Activated naive CD8-positive, alpha-beta T cell treated with anti-CD3 and anti-CD28 coated beads, Interleukin-2, amount 10 ng/mL, durations not matched to agents 7 days and 5 days (primary cell): ENCODE measurements at regions not wholly inside any gene's neighbourhood (a gene's known extent, or its start where the extent isn't known, plus 50 kb on each side); places are given as distances from the start of the nearest gene placed in this dataset.
"Not testable (repeated sequence)": the region's sequence is repeated elsewhere in the genome, so short reads cannot be mapped to it uniquely, and the experiment has no call there.

Source experiments
- ATAC-seq: fragments of 150-1000 bp; cut with Tn5 transposase; one replicate; pipeline ENCODE4 v1.10.0; 2021; ENCODE audit warnings: low read depth, moderate library complexity
- POLR2A ChIA-PET: fragments of 350-600 bp; sonication (Branson Sonifier 250); formaldehyde crosslinking; loops from one replicate; lab custom pipeline; 2021; ENCODE audit warnings: antibody characterized with exemption; lab: Charles Lee
- DNase-seq: peaks from one replicate; pipeline ENCODE4 v3.0.0; 2021
- H3K27ac Mint-ChIP-seq: one replicate; pipeline ENCODE4 v1.8.0; 2022; ENCODE audit warnings: mild to moderate bottlenecking, mixed read lengths
- H3K27me3 Mint-ChIP-seq: one replicate; pipeline ENCODE4 v1.8.0; 2022; ENCODE audit warnings: mild to moderate bottlenecking, moderate library complexity, mixed read lengths
- H3K36me3 Mint-ChIP-seq: one replicate; pipeline ENCODE4 v1.8.0; 2021; ENCODE audit warnings: mild to moderate bottlenecking, mixed read lengths
- H3K4me1 Mint-ChIP-seq: one replicate; pipeline ENCODE4 v1.8.0; 2021; ENCODE audit warnings: mixed read lengths
- H3K4me3 Mint-ChIP-seq: one replicate; pipeline ENCODE4 v1.8.0; 2022; ENCODE audit warnings: mild to moderate bottlenecking, moderate library complexity, mixed read lengths
- H3K9me3 Mint-ChIP-seq: one replicate; pipeline ENCODE4 v1.8.0; 2021; ENCODE audit warnings: mixed read lengths

DNA sequence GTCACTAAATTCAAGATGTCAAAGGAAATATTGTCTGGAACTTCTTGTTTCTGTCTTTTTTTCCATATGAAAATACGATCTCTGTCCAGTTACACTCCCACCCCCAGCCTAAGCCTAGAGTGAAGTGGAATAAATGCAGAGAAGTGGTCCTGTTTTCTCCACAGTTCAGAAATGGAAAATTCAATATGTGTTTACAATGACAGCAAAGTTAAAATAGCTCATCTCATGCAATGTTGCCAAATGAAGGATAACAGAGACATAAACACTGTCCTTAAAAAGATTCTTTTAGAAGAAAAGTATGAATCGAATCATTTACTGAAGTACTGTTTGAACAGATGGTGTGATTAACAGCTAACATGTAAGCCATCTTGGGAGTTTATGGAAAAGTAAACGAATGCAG lies 160.8 kb upstream of the STK26 start:
- no peak overlapping the region for H3K27ac Mint-ChIP-seq
- no peak for ATAC-seq
- no peak overlapping the region for H3K4me3 Mint-ChIP-seq
- no peaks in the 10 kb centered on the region for H3K9me3 Mint-ChIP-seq
- no peaks in the 10 kb centered on the region for H3K27me3 Mint-ChIP-seq
- H3K36me3 Mint-ChIP-seq: no peaks in the 10 kb centered on the region
- DNase-seq: no peak
- POLR2A ChIA-PET: no interaction called here
- H3K4me1 Mint-ChIP-seq: no peaks in the 10 kb centered on the region

- POLR2A ChIA-PET: no interaction called here
- ATAC-seq: no peak
- Mint-ChIP-seq H3K27ac (no peak overlapping the region), H3K4me3 (no peak overlapping the region), H3K9me3 (no peaks in the 10 kb centered on the region), H3K4me1 (no peaks in the 10 kb centered on the region), H3K36me3 (no peaks in the 10 kb centered on the region), H3K27me3 (no peaks in the 10 kb centered on the region)
- no peak for DNase-seq
These were observed 153.9 kb upstream of the STK26 start for GRCh38 chrX:131869182-131869581.

GRCh38 chrX:131874300-131874699 lies 148.8 kb upstream of the STK26 start:
- ATAC-seq (no peak), DNase-seq (no peak)
- Mint-ChIP-seq H3K36me3 (no peaks in the 10 kb centered on the region), H3K27me3 (no peaks in the 10 kb centered on the region), H3K4me3 (no peak overlapping the region), H3K9me3 (no peaks in the 10 kb centered on the region), H3K4me1 (no peaks in the 10 kb centered on the region), H3K27ac (no peak overlapping the region)
- POLR2A ChIA-PET: no interaction called here

- H3K4me1 Mint-ChIP-seq, H3K9me3 Mint-ChIP-seq, H3K27me3 Mint-ChIP-seq, H3K27ac Mint-ChIP-seq, H3K4me3 Mint-ChIP-seq, H3K36me3 Mint-ChIP-seq, ATAC-seq, DNase-seq, POLR2A ChIA-PET: not testable (repeated sequence)
These were observed 147.3 kb upstream of the STK26 start for GRCh38 chrX:131875827-131876226.

DNA sequence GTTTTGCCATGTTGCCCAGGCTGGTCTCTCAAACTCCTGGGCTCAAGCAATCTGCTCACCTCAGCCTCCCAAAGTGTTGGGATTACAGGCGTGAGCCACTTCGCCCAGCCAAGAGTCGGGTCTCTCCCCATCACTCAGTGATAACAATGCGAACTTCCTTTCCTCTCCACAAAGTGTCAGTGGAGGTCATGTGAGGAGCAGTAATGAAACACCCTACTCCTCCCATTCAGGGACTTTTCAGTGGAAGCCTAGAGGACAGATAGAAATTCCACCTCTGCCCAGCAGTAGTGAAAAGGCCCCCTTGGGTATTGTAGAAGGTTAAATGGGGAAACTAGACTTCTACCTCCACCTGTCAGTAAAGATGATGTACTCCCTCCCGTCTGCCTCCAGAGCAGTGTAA lies 141.9 kb upstream of the STK26 start:
- no peak for DNase-seq
- H3K4me1 Mint-ChIP-seq: no peaks in the 10 kb centered on the region
- H3K27me3 Mint-ChIP-seq: no peaks in the 10 kb centered on the region
- POLR2A ChIA-PET: no interaction called here
- H3K27ac Mint-ChIP-seq: no peak overlapping the region
- no peaks in the 10 kb centered on the region for H3K36me3 Mint-ChIP-seq
- ATAC-seq: no peak
- H3K4me3 Mint-ChIP-seq: no peak overlapping the region
- H3K9me3 Mint-ChIP-seq: peaks cover 2% of the 10 kb centered on the region

GRCh38 chrX:131885042-131885441 lies 138.1 kb upstream of the STK26 start:
- ATAC-seq, POLR2A ChIA-PET: not testable (repeated sequence)

GRCh38 chrX:131893857-131894256 lies 129.2 kb upstream of the STK26 start:
- H3K27me3 Mint-ChIP-seq, H3K27ac Mint-ChIP-seq, H3K36me3 Mint-ChIP-seq, DNase-seq, ATAC-seq, H3K4me1 Mint-ChIP-seq, H3K4me3 Mint-ChIP-seq, H3K9me3 Mint-ChIP-seq, POLR2A ChIA-PET: not testable (repeated sequence)

More at GRCh38 chrX:131885042-131885441, 138.1 kb upstream of the STK26 start:
- not testable (repeated sequence) for H3K36me3 Mint-ChIP-seq, DNase-seq, H3K9me3 Mint-ChIP-seq, H3K4me3 Mint-ChIP-seq, H3K27me3 Mint-ChIP-seq, H3K27ac Mint-ChIP-seq, H3K4me1 Mint-ChIP-seq

GRCh38 chrX:131894995-131895394 lies 128.1 kb upstream of the STK26 start:
- H3K9me3 Mint-ChIP-seq: no peaks in the 10 kb centered on the region
- no peak for DNase-seq
- ATAC-seq: no peak
- no peaks in the 10 kb centered on the region for H3K36me3 Mint-ChIP-seq
- POLR2A ChIA-PET: no interaction called here
- H3K4me1 Mint-ChIP-seq: peaks cover 1% of the 10 kb centered on the region
- no peak overlapping the region for H3K4me3 Mint-ChIP-seq
- no peak overlapping the region for H3K27ac Mint-ChIP-seq
- H3K27me3 Mint-ChIP-seq: no peaks in the 10 kb centered on the region

DNA sequence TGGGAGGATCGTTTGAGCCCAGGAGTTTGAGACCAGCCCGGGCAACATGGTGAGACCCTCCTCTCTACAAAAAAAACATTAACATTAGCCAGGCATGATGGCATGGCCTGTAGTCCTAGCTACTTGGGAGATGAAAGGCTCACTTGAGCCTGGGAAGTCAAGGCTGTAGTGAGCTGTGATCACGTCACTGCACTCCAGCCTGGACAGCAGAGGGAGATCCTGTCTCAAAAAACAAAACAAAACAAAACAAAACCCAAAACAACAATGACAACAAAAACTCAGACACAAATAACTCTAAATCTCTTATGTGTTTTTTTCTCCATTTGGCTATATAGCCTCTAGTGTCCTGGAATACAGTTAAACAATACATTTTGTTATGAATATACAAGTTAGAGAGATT lies 127.3 kb upstream of the STK26 start:
- no peaks in the 10 kb centered on the region for H3K36me3 Mint-ChIP-seq
- H3K9me3 Mint-ChIP-seq: no peaks in the 10 kb centered on the region
- no peak overlapping the region for H3K27ac Mint-ChIP-seq
- no peak for DNase-seq
- no peak for ATAC-seq
- peaks cover 1% of the 10 kb centered on the region for H3K4me1 Mint-ChIP-seq
- H3K27me3 Mint-ChIP-seq: no peaks in the 10 kb centered on the region
- POLR2A ChIA-PET: no interaction called here
- H3K4me3 Mint-ChIP-seq: no peak overlapping the region

DNA sequence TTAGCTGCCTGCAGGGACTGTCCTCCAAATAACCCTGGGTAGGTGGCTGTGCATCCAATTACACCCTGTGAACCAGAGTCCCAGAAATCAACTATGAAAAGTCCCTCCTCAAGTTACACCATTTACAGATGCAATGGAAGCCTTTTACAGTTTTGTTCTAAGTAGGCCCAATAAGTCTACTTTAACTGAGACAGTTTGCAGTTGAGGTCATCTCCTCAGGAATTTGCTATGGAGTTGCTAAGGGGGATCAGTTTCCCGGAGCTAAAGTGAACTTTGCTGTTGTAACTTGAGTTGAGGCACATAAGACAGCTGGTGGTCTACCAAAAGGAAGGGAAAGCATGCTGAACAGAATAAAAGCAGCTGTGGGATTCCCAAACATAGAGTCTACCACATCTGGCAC lies 121.6 kb upstream of the STK26 start:
- POLR2A ChIA-PET: no interaction called here
- Mint-ChIP-seq H3K9me3 (no peaks in the 10 kb centered on the region), H3K27me3 (no peaks in the 10 kb centered on the region), H3K27ac (no peak overlapping the region), H3K4me3 (no peak overlapping the region), H3K36me3 (no peaks in the 10 kb centered on the region), H3K4me1 (no peaks in the 10 kb centered on the region)
- DNase-seq (no peak), ATAC-seq (no peak)

GRCh38 chrX:131907488-131908314 lies 115.4 kb upstream of the STK26 start:
- H3K27ac Mint-ChIP-seq: no peak overlapping the region
- no peaks in the 10 kb centered on the region for H3K4me1 Mint-ChIP-seq
- H3K27me3 Mint-ChIP-seq: no peaks in the 10 kb centered on the region
- no peaks in the 10 kb centered on the region for H3K9me3 Mint-ChIP-seq
- H3K36me3 Mint-ChIP-seq: no peaks in the 10 kb centered on the region
- H3K4me3 Mint-ChIP-seq: no peak overlapping the region
- DNase-seq: no peak
- POLR2A ChIA-PET: no interaction called here
- ATAC-seq: no peak

- Mint-ChIP-seq H3K27ac (no peak overlapping the region), H3K27me3 (no peaks in the 10 kb centered on the region), H3K4me1 (no peaks in the 10 kb centered on the region), H3K9me3 (no peaks in the 10 kb centered on the region), H3K36me3 (no peaks in the 10 kb centered on the region), H3K4me3 (no peak overlapping the region)
- ATAC-seq (no peak), DNase-seq (no peak)
- POLR2A ChIA-PET: no interaction called here
These were observed 112.5 kb upstream of the STK26 start for GRCh38 chrX:131910586-131910985.

DNA sequence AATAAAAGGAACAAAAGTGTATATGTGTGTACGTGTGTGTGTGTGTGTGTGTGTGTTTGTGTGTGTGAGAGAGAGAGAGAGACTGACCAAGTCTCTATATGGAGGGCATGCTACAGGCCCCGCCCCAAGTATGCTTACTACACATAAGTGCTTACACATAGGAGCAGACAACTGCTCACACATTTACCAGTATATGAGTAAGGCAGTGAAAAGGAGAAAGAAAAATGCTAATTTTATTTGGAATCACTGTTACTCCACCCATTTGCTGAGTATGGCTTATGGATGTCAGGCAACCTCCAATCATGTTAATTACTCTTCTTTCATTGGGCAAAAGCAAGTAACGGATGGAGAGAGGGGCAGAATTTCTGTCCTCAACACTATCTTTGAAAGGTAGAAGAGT lies 107.6 kb upstream of the STK26 start:
- ATAC-seq: no peak
- Mint-ChIP-seq H3K36me3 (no peaks in the 10 kb centered on the region), H3K27me3 (no peaks in the 10 kb centered on the region), H3K4me3 (no peak overlapping the region), H3K4me1 (no peaks in the 10 kb centered on the region), H3K27ac (no peak overlapping the region), H3K9me3 (no peaks in the 10 kb centered on the region)
- POLR2A ChIA-PET: no interaction called here
- DNase-seq: no peak

GRCh38 chrX:131917588-131917987 lies 105.5 kb upstream of the STK26 start:
- DNase-seq: no peak
- H3K9me3 Mint-ChIP-seq: peaks cover 2% of the 10 kb centered on the region
- no peak overlapping the region for H3K27ac Mint-ChIP-seq
- H3K27me3 Mint-ChIP-seq: no peaks in the 10 kb centered on the region
- no peak overlapping the region for H3K4me3 Mint-ChIP-seq
- no peak for ATAC-seq
- no peaks in the 10 kb centered on the region for H3K36me3 Mint-ChIP-seq
- POLR2A ChIA-PET: no interaction called here
- no peaks in the 10 kb centered on the region for H3K4me1 Mint-ChIP-seq
